Caco-2 (cell line): ENCODE measurements at regions not wholly inside any gene's neighbourhood (a gene's known extent, or its start where the extent isn't known, plus 50 kb on each side); places are given as distances from the start of the nearest gene placed in this dataset.

ENCODE experiments used
- BruUV-seq: library from RNA; stranded (reverse); fragments of 400-500 nt; replicated peaks from 2 replicates; lab custom pipeline; 2021; lab: Mats Ljungman, UMichigan
- CTCF ChIA-PET: fragments of 300-600 bp; sonication (Branson Sonifier 250); formaldehyde crosslinking; loops from one replicate; lab custom pipeline; 2022; ENCODE audit warnings: antibody characterized with exemption; lab: Charles Lee
- POLR2A ChIA-PET: fragments of 300-600 bp; sonication (Branson Sonifier 250); formaldehyde crosslinking; loops from one replicate; lab custom pipeline; 2022; ENCODE audit warnings: antibody characterized with exemption; lab: Charles Lee
- DNase-seq, 2 experiments: peaks; one replicate each; pipeline versions ENCODE4 v3.0.0 to v3.0.0-alpha.2; 2020 to 2022
- H3K27me3 ChIP-seq: replicated peaks from 2 replicates; pipeline ENCODE4 v1.6.0; 2011; ENCODE audit warnings: low read length; ENCODE audit not compliant: control insufficient read depth, insufficient read depth
- H3K36me3 ChIP-seq: 2 replicates; pipeline ENCODE4 v1.5.1; 2011; ENCODE audit warnings: low read length; ENCODE audit not compliant: control insufficient read depth, insufficient read depth
- H3K4me1 ChIP-seq: fragments of 250-450 bp; sonication (Bioruptor Pico); 2 replicates; pipeline ENCODE4 v1.5.1; 2020; ENCODE audit warnings: mild to moderate bottlenecking
- H3K4me3 ChIP-seq: 2 replicates; pipeline ENCODE4 v1.5.1; 2011; ENCODE audit warnings: low read depth, mild to moderate bottlenecking, control low read depth, low read length
- H3K9me3 ChIP-seq: fragments of 250-450 bp; sonication (Bioruptor Pico); 2 replicates; pipeline ENCODE4 v1.5.1; 2020; ENCODE audit warnings: mild to moderate bottlenecking, moderate library complexity
- H3K27ac Mint-ChIP-seq: one replicate; pipeline ENCODE4 v1.8.0; 2022; ENCODE audit warnings: mixed read lengths; ENCODE audit not compliant: unreplicated experiment
- H3K27me3 Mint-ChIP-seq: one replicate; pipeline ENCODE4 v1.8.0; 2022; ENCODE audit warnings: mixed read lengths; ENCODE audit not compliant: insufficient read depth, unreplicated experiment
- H3K36me3 Mint-ChIP-seq: one replicate; pipeline ENCODE4 v1.8.0; 2022; ENCODE audit warnings: mild to moderate bottlenecking, mixed read lengths; ENCODE audit not compliant: insufficient read depth, unreplicated experiment
- H3K4me1 Mint-ChIP-seq: one replicate; pipeline ENCODE4 v1.8.0; 2022; ENCODE audit warnings: low read depth, mixed read lengths; ENCODE audit not compliant: unreplicated experiment
- H3K4me3 Mint-ChIP-seq: one replicate; pipeline ENCODE4 v1.8.0; 2022; ENCODE audit warnings: mild to moderate bottlenecking, moderate library complexity, mixed read lengths; ENCODE audit not compliant: unreplicated experiment
- H3K9me3 Mint-ChIP-seq: one replicate; pipeline ENCODE4 v1.8.0; 2022; ENCODE audit warnings: mixed read lengths; ENCODE audit not compliant: unreplicated experiment
- intact Hi-C: fragments of 100-400 bp; cut with micrococcal nuclease; formaldehyde crosslinking; loops from one replicate; pipeline ENCODE4 v1.10.0; 2022; ENCODE audit not compliant: unreplicated experiment
- TF ChIP-seq, protein P1 (sequence below), 2 experiments: fragments of 200-600 bp in 1 of 2; IDR thresholded peaks; 1 replicate in 1 of 2; 2 replicates in 1 of 2; pipeline versions ENCODE4 v1.5.1 to v1.8.0; 2011 to 2022; ENCODE audit warnings: antibody characterized with exemption in 1 of 2, control low read depth in 1 of 2, inconsistent platforms in 1 of 2, low read depth in 1 of 2, low read length in 1 of 2, mild to moderate bottlenecking in 1 of 2, moderate library complexity in 1 of 2; ENCODE audit not compliant: insufficient read depth in 1 of 2, severe bottlenecking in 1 of 2, unreplicated experiment in 1 of 2

DNA sequence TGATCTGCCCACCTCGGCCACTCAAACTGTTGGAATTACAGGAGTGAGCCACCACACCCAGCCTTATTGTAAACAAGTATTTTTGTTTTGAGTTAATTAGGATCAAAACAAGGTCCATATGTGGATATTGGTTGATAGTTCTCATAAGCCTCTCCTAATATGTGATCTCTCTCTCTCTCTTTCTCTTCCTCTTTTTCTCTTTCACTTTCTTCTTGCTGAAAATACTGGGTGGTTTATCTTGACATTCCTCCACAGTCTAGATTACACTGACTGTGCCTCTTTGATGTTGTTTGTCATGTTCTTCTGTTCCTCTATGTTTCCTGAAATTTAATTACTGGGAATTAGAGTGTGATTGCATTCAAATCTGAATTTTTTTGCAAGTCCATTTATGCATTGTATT, 547.5 kb upstream of the NRXN1 start:
- BruUV-seq, result no TSS peak
- DNase-seq, result no peak
- H3K4me1 Mint-ChIP-seq, result no peaks in the 10 kb centered on the region
- Histone ChIP-seq H3K4me3 (no peak overlapping the region), H3K27me3 (no peaks in the 10 kb centered on the region), H3K4me1 (no peaks in the 10 kb centered on the region), H3K9me3 (no peaks in the 10 kb centered on the region), H3K36me3 (no peaks in the 10 kb centered on the region)
- ChIA-PET POLR2A (no interaction called here), CTCF (no interaction called here)
- intact Hi-C loops, result no loop called here
- H3K27ac Mint-ChIP-seq, result no peak overlapping the region
- TF ChIP-seq, protein P1, sequence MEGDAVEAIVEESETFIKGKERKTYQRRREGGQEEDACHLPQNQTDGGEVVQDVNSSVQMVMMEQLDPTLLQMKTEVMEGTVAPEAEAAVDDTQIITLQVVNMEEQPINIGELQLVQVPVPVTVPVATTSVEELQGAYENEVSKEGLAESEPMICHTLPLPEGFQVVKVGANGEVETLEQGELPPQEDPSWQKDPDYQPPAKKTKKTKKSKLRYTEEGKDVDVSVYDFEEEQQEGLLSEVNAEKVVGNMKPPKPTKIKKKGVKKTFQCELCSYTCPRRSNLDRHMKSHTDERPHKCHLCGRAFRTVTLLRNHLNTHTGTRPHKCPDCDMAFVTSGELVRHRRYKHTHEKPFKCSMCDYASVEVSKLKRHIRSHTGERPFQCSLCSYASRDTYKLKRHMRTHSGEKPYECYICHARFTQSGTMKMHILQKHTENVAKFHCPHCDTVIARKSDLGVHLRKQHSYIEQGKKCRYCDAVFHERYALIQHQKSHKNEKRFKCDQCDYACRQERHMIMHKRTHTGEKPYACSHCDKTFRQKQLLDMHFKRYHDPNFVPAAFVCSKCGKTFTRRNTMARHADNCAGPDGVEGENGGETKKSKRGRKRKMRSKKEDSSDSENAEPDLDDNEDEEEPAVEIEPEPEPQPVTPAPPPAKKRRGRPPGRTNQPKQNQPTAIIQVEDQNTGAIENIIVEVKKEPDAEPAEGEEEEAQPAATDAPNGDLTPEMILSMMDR (IDR thresholded peaks at IDR 0.05; ENCODE audit: insufficient read depth in 1 of 2, low read depth in 1 of 2, low read length in 1 of 2, severe bottlenecking in 1 of 2, unreplicated experiment in 1 of 2), result no peak
- H3K4me3 Mint-ChIP-seq, result no peak overlapping the region
- no peaks in the 10 kb centered on the region for H3K36me3 Mint-ChIP-seq
- H3K27me3 Mint-ChIP-seq, result peaks cover 2% of the 10 kb centered on the region
- no peaks in the 10 kb centered on the region for H3K9me3 Mint-ChIP-seq

DNA sequence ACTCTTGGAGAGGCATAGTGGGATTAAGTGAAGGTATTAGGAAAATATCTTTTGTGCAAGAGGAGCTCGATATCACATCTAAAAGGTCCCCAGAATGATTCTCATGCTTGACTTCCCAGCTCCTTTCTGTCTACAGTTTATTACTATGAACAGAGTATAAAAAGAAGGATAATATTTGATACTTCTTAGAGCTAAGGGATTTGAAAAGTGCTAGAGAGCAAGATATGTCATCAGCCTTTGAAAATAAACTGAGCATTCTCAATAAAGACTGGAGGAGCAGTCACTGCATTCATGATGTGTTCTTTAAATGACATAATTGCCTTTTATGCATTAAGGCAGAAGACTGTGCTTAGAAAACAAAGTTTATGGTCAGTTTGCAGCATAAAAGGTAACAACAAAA, 543.2 kb upstream of the NRXN1 start:
- ChIA-PET CTCF (no interaction called here), POLR2A (no interaction called here)
- TF ChIP-seq, protein P1 (IDR thresholded peaks at IDR 0.05; ENCODE audit: insufficient read depth in 1 of 2, low read depth in 1 of 2, low read length in 1 of 2, severe bottlenecking in 1 of 2, unreplicated experiment in 1 of 2), result no peak
- no peaks in the 10 kb centered on the region for H3K4me1 Mint-ChIP-seq
- no peaks in the 10 kb centered on the region for H3K36me3 Mint-ChIP-seq
- H3K36me3 ChIP-seq, result no peaks in the 10 kb centered on the region
- H3K27ac Mint-ChIP-seq, result no peak overlapping the region
- H3K27me3 Mint-ChIP-seq, result peaks cover 2% of the 10 kb centered on the region
- H3K4me1 ChIP-seq, result no peaks in the 10 kb centered on the region
- no peaks in the 10 kb centered on the region for H3K27me3 ChIP-seq
- no peak overlapping the region for H3K4me3 ChIP-seq
- DNase-seq, result no peak
- no peaks in the 10 kb centered on the region for H3K9me3 Mint-ChIP-seq
- H3K4me3 Mint-ChIP-seq, result no peak overlapping the region
- BruUV-seq, result no TSS peak
- intact Hi-C loops, result no loop called here
- no peaks in the 10 kb centered on the region for H3K9me3 ChIP-seq

DNA sequence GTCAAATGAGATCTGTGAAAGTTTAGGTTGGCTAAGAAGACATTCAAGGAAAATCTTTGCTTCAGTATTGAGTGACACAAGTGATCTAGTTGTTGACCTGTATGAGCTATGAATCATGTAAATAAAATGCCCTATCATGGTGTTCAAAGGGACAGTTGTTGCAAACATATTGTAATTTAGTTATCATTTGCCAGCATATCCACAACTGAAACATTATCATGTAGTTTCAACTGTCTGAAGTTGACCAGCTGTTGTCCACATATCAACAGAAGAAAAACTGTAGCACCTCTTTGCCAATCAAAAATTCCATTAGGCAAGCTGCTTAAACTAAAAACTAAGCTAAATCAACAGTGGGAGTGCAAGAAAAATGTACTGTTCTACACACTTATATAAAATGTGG, 527.1 kb upstream of the NRXN1 start:
- Histone ChIP-seq H3K4me3 (no peak overlapping the region), H3K27me3 (no peaks in the 10 kb centered on the region), H3K36me3 (no peaks in the 10 kb centered on the region), H3K4me1 (no peaks in the 10 kb centered on the region), H3K9me3 (no peaks in the 10 kb centered on the region)
- Mint-ChIP-seq H3K9me3 (no peaks in the 10 kb centered on the region), H3K4me1 (no peaks in the 10 kb centered on the region), H3K27me3 (no peaks in the 10 kb centered on the region), H3K4me3 (no peak overlapping the region), H3K36me3 (no peaks in the 10 kb centered on the region), H3K27ac (no peak overlapping the region)
- DNase-seq, result no peak
- TF ChIP-seq, protein P1 (IDR thresholded peaks at IDR 0.05; ENCODE audit: insufficient read depth in 1 of 2, low read depth in 1 of 2, low read length in 1 of 2, severe bottlenecking in 1 of 2, unreplicated experiment in 1 of 2), result no peak
- BruUV-seq, result no TSS peak
- CTCF ChIA-PET, result no interaction called here
- intact Hi-C loops, result no loop called here
- POLR2A ChIA-PET, result no interaction called here
